ENCODE measurements at regions not wholly inside any gene's neighbourhood (a gene's known extent, or its start where the extent isn't known, plus 50 kb on each side); places are given as distances from the start of the nearest gene placed in this dataset.
"Not testable (repeated sequence)": the region's sequence is repeated elsewhere in the genome, so short reads cannot be mapped to it uniquely, and the experiment has no call there.

GRCh38 chr1:120552190-120552589, 137.4 kb downstream of the NBPF8 start:
- not testable (repeated sequence) for DNase-seq

- DNase-seq: not testable (repeated sequence)
These were observed 142.9 kb downstream of the NBPF8 start for GRCh38 chr1:120557605-120558302.

DNA sequence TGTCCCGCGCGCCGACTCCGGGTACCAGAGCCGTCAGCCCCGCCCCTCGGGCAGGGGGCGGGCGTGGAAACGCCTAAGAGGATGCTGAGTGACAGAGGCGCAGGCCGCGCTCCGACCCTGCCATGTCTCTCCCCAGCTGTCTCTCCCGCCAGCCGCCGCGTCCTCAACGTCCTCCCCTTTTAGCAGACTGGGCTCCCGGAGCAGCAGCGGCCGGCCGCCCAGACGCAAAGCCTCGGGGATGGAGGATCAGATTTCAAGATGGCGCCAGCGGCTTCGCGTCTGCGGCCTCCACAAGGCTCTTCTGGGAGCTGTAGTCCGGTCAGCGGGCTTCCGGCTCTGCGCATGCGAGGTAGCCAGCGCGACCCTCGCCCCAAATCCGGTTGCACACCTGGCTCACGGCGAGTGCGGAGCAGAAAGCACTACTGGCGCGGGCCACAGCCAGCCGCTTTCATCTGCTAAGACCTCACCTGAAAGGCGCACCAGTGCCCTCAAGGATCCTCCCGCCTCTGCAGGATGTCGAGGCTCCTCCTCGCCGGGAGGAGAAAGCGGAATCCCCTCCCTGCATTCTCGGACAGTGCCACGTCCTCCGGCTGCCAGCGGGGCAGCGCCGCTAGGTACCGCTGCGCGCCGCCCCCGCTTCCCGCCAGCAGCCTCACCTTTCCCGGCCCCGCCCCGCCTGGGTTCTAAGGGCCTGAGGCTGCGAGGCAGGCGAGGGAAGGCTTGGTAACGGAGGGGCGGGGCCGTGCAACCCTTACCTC, 143.6 kb downstream of the NBPF8 start:
- DNase-seq: peak; percentile 32

- DNase-seq: not testable (repeated sequence)
These were observed 146.9 kb downstream of the NBPF8 start for GRCh38 chr1:120561767-120562166.

- not testable (repeated sequence) for DNase-seq
These were observed 150.6 kb downstream of the NBPF8 start for GRCh38 chr1:120565396-120565795.

DNA sequence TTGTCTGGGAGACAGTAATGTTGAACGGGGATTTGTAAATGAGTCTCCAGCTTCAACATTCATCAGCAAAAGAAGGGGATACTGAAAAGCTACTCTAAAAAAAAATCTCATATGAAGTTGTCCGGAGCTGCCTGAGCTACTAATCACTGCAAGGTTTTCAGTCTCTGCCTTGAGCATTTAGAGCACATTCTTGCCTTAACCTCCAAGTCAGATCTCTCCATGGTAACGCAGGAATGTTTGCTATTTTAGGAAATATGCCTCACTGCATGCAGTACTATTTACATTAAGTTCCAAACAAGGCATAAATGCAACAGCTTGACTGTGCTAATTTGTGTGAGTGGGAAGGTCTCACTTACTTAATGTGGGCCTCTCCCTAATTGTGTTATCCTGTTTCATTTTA, 152.8 kb downstream of the NBPF8 start:
- not testable (repeated sequence) for DNase-seq

DNA sequence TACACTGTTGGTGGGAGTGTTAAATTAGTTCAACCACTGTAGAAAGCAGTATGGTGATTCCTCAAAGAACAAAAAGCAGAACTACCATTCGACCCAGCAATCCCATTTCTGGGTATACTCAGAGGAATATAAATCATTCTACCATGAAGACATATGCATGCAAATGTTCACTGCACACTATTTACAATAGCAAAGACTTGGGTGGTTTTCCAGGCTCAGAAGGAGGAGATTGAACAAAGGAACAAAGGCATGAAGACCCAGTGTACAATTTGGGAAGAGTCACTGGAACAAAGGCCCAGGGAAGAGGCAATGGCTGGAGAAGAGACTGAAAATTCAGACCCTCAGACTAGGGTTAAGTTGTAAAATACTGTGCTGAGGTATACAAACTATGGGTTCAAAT, 148.5 kb upstream of the NBPF26 start:
- DNase-seq: not testable (repeated sequence)

DNA sequence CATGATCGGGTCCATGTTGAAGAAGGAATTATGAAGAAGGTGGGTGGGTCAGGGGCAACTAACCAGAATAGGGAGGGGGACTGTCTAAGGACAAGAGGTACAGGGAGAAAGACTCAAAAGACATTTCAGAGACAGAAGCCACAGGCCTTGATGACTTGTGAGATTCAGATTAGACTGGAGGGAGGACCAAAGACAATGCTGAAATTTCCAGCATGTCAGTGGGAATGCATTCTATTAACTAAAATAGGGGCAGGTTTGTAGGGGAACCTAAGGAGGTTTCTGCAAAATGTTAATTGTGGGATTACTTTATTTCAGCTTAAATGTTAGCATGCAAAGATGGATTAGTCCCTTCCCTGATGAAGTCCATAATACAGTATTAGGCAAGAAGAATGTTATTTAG, 141.6 kb upstream of the NBPF26 start:
- not testable (repeated sequence) for DNase-seq

DNA sequence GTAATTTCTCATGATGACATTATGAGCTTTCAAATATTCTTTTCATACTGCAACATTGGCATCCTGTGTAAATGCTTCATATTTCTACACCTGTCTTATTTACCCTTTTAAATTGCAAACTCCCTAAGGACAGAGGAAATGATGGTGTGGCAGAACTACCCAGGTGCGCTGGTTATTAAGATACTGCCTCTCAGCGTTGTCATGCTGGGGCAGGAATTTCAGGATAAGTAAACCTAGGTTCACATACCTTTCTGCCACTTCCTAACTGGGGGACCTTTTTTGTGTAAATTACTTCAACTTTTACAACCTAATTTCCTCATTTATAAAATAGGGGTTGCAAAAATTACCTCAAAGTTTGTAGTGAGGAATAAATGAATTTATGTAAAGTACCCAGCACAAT, 137.7 kb upstream of the NBPF26 start:
- not testable (repeated sequence) for DNase-seq

GRCh38 chr1:120588811-120589210, 134.9 kb upstream of the NBPF26 start:
- DNase-seq: not testable (repeated sequence)

DNA sequence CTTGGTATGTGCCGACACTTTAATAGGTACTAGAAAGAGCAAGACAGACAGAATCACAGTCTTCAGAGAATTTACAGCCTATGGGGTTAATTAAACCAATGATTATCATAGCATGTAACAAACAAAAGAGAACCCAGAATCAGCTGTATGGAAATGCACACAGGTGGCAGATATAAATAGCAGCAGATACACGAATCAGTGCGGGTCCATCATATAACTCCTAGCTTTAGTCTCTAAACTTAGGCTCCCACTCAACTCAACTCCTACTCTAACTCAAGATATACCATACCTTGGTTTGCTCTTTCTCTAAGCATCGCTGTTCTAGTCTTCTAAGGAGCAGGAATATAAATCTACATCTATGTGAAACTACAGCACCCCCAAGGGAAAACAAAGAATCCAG, 132.0 kb upstream of the NBPF26 start:
- not testable (repeated sequence) for DNase-seq

GRCh38 chr1:120592943-120593342, 130.8 kb upstream of the NBPF26 start:
- not testable (repeated sequence) for DNase-seq

- DNase-seq: not testable (repeated sequence)
These were observed 130.1 kb upstream of the NBPF26 start for GRCh38 chr1:120593648-120594047.

DNA sequence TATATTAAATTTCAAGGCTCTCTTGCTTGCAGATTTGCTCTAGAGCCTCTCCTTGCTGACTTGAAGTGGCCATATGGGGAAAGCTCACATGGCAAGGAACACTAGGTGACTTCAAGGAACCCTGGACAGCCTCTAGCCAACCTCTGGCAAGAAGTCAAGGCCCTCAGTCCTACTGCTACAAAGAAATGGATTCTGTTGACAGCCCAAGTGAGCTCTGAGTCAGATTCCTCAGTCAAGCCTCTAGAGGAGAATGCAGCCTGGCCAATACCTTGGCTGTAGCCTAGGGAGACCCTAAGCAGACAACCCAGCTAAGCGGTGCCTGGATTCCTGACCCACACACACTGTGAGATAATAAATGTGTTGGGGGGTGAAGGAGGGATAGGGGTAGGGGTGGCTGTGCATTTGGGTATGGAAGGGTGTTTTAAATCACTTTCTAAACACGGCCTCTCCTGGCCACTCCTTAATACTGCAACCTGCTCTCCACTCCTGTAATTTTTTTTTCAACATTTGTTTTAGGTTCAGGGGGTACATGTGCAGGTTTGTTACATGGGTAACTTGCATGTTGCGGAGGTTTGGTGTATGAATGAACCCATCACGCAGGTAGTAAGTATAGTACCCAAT, 125.3 kb upstream of the NBPF26 start:
- DNase-seq: not testable (repeated sequence)

DNA sequence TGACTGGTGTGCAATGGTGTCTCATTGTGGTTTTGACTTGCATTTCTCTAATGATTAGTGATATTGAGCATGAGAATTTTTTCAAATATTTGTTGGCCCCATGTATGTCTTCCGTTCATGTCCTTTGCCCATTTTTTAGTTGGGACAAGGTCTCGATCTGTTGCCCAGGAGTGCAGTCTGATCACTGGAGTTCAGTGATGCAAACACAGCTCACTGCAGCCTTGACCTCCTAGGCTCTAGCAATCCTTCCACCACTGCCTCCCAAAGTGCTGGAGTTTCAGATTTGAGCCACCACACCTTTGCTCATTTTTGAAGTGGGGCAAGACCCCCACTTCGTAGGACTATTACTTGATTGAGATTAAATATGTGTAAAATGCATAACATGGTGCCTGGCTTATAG, 124.2 kb upstream of the NBPF26 start:
- not testable (repeated sequence) for DNase-seq

DNA sequence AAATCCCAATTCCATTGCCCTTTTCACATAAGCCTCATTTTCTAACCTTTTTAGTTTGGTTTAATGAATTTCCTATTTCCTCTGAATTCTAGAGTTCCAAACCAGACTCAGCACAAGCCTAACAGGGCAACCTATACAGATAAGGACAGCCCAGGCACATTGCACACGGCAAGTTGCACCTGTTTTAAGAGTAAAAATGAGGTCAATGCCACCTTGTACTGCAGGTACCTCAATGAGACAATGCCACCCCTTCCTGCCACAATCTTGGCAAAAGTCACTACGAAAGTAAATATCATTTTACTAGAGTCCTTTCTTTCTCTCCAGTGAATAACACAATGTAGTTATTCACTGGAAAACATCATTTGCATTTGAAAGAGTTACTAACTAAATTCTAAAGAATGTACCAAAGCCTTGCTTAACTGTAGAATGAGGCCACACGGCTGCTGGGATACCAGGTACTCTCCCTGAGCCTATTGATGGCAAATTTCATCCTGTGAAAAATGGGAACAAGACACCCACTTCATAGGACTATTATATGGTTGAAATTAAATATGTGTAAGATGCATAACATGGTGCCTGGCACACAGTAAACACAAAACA, 123.2 kb upstream of the NBPF26 start:
- not testable (repeated sequence) for DNase-seq

DNA sequence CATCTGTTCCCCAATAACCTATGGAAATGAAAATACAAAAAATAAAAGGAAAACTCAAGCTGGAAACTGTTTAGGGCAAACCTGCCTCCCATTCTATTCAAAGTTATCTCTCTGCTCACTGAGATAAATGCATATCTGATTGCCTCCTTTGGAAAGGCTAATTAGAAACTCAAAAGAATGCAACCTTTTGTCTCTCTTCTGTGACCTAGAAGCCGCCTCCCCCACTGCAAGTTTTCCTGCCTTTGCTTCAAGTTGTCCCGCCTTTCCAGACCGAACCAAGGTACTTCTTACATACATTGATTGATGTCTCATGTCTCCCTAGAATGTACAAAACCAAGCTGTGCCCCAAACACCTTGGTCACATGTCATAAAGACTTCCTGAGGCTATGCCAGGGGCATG, 115.9 kb upstream of the NBPF26 start:
- DNase-seq: not testable (repeated sequence)

DNA sequence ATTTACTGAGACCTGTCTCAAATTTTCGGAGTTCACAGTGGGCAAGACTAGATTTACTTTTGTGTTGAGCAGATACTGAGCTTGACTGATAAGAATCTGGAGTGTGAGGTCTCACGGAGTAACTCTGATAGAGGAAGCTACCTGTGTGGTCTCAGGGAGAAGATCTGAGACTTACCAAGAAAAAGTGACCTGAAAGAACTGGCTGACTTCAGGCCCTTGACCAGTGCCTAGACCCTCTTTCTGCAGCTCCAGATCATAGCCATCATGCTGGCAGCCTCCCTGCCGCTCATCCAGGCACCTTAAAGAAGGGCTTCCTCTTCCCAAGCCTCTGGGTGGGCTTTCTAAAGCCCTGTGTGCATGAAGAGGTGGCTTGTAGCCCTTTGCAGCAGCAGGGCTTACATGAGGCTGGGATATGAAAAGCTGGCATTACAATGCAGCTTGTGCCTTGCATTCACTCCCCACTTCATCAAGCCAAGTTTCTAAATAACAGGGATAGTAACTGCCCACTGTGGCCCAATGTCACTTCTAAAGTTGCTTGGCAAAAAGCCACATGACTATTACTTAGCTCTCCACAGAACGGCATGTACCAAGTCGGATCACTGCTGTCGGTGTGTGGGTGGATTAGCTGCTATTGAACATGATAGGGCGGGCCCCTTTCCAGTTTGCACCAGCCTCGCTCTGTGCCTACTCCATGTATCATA, 115.3 kb upstream of the NBPF26 start:
- DNase-seq: not testable (repeated sequence)

GRCh38 chr1:120609015-120609573, 114.7 kb upstream of the NBPF26 start:
- not testable (repeated sequence) for DNase-seq

DNA sequence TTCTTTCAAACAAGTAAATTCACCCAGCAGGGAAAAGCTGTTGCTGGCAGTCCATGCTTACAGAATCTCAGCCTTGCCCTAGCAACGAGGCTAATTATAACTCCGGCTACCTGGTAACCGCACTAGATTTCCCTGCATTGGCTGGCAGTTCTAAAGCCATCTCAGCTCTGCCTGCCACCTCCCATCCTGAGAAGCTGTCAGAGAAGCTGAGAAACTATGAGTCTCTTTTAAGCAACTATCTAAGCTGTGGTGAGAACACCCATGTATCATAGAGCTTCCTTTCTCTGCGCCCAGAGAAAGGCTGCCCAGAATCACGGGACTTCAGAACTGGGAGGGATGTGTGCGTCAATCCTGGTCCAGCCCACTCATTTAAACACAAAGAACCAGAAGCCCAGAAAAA, 113.9 kb upstream of the NBPF26 start:
- not testable (repeated sequence) for DNase-seq

DNA sequence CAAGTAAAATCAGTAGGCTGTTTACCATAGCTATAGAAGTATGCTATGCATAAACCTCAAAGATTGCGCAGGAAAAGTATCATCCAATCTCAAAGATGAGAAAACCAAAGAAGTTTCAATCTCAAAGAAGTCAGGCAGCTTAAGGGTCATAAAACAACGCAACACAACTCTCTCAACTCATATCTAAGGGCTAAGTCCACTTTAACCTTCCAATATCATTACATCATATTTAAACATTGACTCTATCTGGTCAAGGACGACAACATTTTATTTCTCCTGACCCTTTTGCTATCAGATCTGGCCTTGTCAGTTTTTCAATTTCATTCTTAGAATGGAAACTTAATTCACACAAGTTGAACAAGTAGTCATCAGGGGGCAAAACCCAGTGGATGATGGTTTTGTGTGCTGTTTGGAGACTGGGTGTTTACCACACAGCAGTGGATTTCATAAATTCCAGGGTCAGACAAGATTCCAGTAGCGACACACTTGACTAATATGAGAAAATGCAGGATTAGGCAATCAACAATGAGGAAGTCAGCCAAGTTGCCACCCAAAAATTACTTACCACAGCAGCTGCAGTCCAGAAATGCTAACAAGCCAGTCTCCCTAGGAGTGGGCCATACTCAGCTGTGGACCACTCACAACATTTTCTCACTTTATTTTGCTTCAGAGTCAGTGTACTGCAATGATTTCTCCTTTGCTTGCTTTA, 108.7 kb upstream of the NBPF26 start:
- not testable (repeated sequence) for DNase-seq

DNA sequence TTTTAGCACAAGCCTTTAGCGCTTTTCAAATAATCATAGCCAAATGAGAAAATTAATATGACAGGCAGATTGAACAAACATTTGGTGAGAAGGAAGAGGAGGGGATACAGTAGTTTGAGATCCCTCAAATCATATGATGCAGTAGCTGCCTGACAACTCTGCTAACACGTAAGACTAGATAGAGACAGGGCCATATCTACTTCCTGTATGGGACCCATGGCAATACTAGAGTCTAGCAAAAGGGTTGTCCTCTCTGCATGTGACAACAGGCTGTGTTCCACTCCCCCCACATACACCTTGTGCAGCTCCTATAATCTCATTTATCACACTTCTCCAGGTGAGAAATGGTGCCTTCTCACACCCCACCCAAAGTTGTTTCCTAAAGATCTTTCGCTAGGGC, 106.3 kb upstream of the NBPF26 start:
- not testable (repeated sequence) for DNase-seq
